ENCODE measurements at regions not wholly inside any gene's neighbourhood (a gene's known extent, or its start where the extent isn't known, plus 50 kb on each side); places are given as distances from the start of the nearest gene placed in this dataset.
"Not testable (repeated sequence)": the region's sequence is repeated elsewhere in the genome, so short reads cannot be mapped to it uniquely, and the experiment has no call there.

GRCh38 chr9:102888747-102889146, 106.4 kb upstream of the CYLC2 start:
- not testable (repeated sequence) for TF ChIP-seq CTCF, POLR2AphosphoS5 (IDR thresholded peaks at IDR 0.05)

Measured in prostate gland (tissue), 2 donors.